Cardiac septum (tissue), 1 donor: ENCODE measurements at regions not wholly inside any gene's neighbourhood (a gene's known extent, or its start where the extent isn't known, plus 50 kb on each side); places are given as distances from the start of the nearest gene placed in this dataset.

Experiments used
- DNase-seq: peaks from one replicate; pipeline ENCODE4 v3.0.0-alpha.2; 2020; ENCODE audit warnings: low spot score
- intact Hi-C: fragments of 100-400 bp; cut with DNase I; formaldehyde crosslinking; loops from one replicate; pipeline ENCODE4 v1.14.0; 2022
- donor health status: DM: no; HTN: no; CAD: no.

- intact Hi-C loops, result no loop called here
- DNase-seq, result no peak
These were observed 295.4 kb downstream of the RRAGC start for GRCh38 chr1:38563942-38564735.

GRCh38 chr1:38561725-38562124 lies 297.8 kb downstream of the RRAGC start:
- intact Hi-C loops, result no loop called here

GRCh38 chr1:38561110-38561509 lies 298.5 kb downstream of the RRAGC start:
- no peak for DNase-seq
- intact Hi-C loops, result no loop called here

More at GRCh38 chr1:38561725-38562124, 297.8 kb downstream of the RRAGC start:
- DNase-seq, result no peak

- intact Hi-C loops, result no loop called here
- no peak for DNase-seq
These were observed 299.1 kb downstream of the RRAGC start for GRCh38 chr1:38560457-38560856.

GRCh38 chr1:38559446-38560165 lies 300.0 kb downstream of the RRAGC start:
- intact Hi-C loops, result no loop called here
- peak; percentile 82 for DNase-seq

- intact Hi-C loops, result no loop called here
- no peak for DNase-seq
These were observed 300.8 kb downstream of the RRAGC start for GRCh38 chr1:38558500-38559445.

GRCh38 chr1:38558055-38558454 lies 301.5 kb downstream of the RRAGC start:
- DNase-seq, result no peak
- intact Hi-C loops, result no loop called here

- intact Hi-C loops, result no loop called here
These were observed 304.0 kb downstream of the RRAGC start for GRCh38 chr1:38555594-38555993.

GRCh38 chr1:38555130-38555529 lies 304.4 kb downstream of the RRAGC start:
- intact Hi-C loops, result no loop called here
- no peak for DNase-seq

More at GRCh38 chr1:38555594-38555993, 304.0 kb downstream of the RRAGC start:
- no peak for DNase-seq

GRCh38 chr1:38551318-38552307 lies 308.0 kb downstream of the RRAGC start:
- intact Hi-C loops, result no loop called here
- DNase-seq, result no peak

- intact Hi-C loops, result no loop called here
- DNase-seq, result no peak
These were observed 310.4 kb downstream of the RRAGC start for GRCh38 chr1:38549191-38549590.

- intact Hi-C loops, result no loop called here
- no peak for DNase-seq
These were observed 312.3 kb downstream of the RRAGC start for GRCh38 chr1:38547321-38547720.

- no peak for DNase-seq
- intact Hi-C loops, result no loop called here
These were observed 312.9 kb downstream of the RRAGC start for GRCh38 chr1:38546636-38547035.

- intact Hi-C loops, result no loop called here
- DNase-seq, result no peak
These were observed 318.3 kb downstream of the RRAGC start for GRCh38 chr1:38541223-38541622.

GRCh38 chr1:38539931-38540330 lies 319.6 kb downstream of the RRAGC start:
- DNase-seq, result no peak
- intact Hi-C loops, result no loop called here

- DNase-seq, result no peak
- intact Hi-C loops, result no loop called here
These were observed 320.7 kb downstream of the RRAGC start for GRCh38 chr1:38538834-38539233.

- DNase-seq, result no peak
- intact Hi-C loops, result no loop called here
These were observed 323.5 kb downstream of the RRAGC start for GRCh38 chr1:38536089-38536488.

GRCh38 chr1:38534473-38534823 lies 325.1 kb downstream of the RRAGC start:
- intact Hi-C loops, result no loop called here
- DNase-seq, result no peak
